GM10266 (cell line): ENCODE measurements at regions not wholly inside any gene's neighbourhood (a gene's known extent, or its start where the extent isn't known, plus 50 kb on each side); places are given as distances from the start of the nearest gene placed in this dataset.

Experiments used
- DNase-seq: peaks from one replicate; pipeline ENCODE4 v3.0.0; 2012; ENCODE audit errors: extremely low spot score
- CTCF ChIP-seq: IDR thresholded peaks from 2 replicates; pipeline ENCODE4 v1.5.1; 2012; ENCODE audit warnings: mild to moderate bottlenecking, low read depth; ENCODE audit not compliant: control insufficient read depth, insufficient read depth; ENCODE audit errors: missing control alignments

DNA sequence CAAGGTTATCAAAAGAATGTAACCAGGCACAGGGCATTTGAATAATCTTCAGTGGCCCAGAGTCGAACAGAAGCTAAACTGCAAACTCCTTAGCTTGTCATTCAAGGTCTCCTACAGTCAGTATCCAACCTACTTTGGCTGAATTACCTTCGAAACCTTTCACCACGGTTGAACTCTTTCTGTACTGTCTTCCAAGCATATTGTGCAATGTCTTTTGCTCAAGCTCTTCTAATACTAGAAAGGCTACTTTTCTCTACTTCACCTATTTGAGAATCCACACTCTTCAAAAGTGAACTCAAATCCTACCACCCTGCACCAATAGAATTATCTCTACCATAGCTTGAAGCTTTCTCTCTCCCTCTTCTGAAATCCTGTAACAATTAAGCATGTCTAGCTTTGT lies 142.9 kb downstream of the NR4A2 start:
- DNase-seq, result no peak
- TF ChIP-seq CTCF, result no peak

- no peak for TF ChIP-seq CTCF
- DNase-seq, result no peak
These were observed 143.4 kb downstream of the NR4A2 start for GRCh38 chr2:156189143-156189542.

GRCh38 chr2:156182132-156182531 lies 150.4 kb downstream of the NR4A2 start:
- DNase-seq, result no peak
- no peak for TF ChIP-seq CTCF

DNA sequence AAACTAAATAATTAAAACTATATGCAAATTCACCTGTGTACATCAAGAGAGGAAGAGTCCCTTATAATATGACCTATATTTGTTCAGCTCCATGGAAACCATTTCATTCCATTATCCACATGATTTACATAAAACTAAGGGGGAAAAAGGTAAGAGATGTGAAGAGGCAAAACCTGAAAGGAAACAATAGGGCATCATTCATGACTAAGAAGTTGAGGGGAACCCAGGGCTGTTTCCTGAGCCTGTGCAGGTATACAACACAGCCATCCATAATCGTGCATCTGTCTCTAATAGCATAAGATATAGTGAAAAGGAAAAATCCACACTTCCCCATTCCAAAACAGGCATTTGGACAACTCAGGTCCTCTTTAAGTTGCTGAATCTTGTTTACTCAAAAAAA lies 151.3 kb downstream of the NR4A2 start:
- DNase-seq, result no peak
- TF ChIP-seq CTCF, result no peak

- no peak for TF ChIP-seq CTCF
- no peak for DNase-seq
These were observed 154.9 kb downstream of the NR4A2 start for GRCh38 chr2:156177654-156178053.

DNA sequence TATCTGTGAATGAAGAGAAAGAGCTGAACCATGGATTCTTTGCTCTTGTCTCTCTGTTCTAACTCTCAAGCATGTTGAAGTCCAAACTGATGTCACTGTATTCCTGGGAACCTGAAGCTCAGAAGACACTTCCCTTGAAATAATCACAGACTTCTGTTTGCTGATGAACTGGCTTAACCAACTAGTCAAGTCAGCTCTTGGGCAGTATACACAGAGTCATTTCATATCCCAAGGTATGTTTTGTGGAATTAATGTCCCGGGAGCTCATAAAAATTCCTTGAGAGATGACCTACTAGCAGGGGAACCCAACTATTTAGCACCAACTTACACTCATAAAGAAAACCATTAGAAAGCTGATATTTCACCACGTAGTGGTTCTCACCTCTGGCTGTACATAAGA lies 156.6 kb downstream of the NR4A2 start:
- DNase-seq, result no peak

GRCh38 chr2:156170929-156171328 lies 161.6 kb downstream of the NR4A2 start:
- no peak for DNase-seq
- TF ChIP-seq CTCF, result no peak

More for the DNA sequence above, 156.6 kb downstream of the NR4A2 start:
- no peak for TF ChIP-seq CTCF
